ENCODE measurements at regions not wholly inside any gene's neighbourhood (a gene's known extent, or its start where the extent isn't known, plus 50 kb on each side); places are given as distances from the start of the nearest gene placed in this dataset.
A peak's percentile ranks its signal among the peaks of the same experiment; 100 is the strongest.
"Not testable (repeated sequence)": the region's sequence is repeated elsewhere in the genome, so short reads cannot be mapped to it uniquely, and the experiment has no call there.

DNA sequence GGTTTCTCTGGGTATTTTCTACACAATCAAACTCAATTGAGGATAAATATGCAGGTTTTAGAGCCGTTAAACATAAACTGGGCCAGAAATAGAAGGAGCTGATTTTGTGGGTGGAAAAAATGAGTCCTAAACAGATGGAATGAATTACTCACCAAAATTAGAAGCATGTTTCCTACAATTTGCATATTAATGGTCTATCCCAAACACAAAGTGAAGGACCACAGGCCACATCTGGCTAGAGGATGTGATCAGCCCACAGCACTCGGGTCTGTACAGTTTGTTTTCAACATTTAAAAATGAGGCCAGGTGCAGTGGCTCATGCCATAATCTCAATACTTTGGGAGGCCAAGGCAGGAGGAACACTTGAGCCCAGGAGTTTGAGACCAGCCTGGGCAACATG lies 296.3 kb downstream of the PREX1 start:
- H3K9me3 ChIP-seq (ENCODE audit: control insufficient read depth, low read depth, low read length): no peaks in the 10 kb centered on the region
- H3K36me3 ChIP-seq (ENCODE audit: control insufficient read depth, insufficient read depth, low read length): no peaks in the 10 kb centered on the region
- H3K4me1 ChIP-seq (ENCODE audit: control insufficient read depth, insufficient read depth, low read length): no peaks in the 10 kb centered on the region
- H3K27ac ChIP-seq (ENCODE audit: low read length): no peak overlapping the region
- H3K27me3 ChIP-seq (ENCODE audit: control insufficient read depth, insufficient read depth, low read length): peaks cover 4% of the 10 kb centered on the region
- no peak for DNase-seq
- H3K4me3 ChIP-seq (ENCODE audit: low read length): no peak overlapping the region
- no CpG with 5 or more reads among the region's 2 CpGs for WGBS (ENCODE audit: insufficient coverage, low lambda C conversion rate)

DNA sequence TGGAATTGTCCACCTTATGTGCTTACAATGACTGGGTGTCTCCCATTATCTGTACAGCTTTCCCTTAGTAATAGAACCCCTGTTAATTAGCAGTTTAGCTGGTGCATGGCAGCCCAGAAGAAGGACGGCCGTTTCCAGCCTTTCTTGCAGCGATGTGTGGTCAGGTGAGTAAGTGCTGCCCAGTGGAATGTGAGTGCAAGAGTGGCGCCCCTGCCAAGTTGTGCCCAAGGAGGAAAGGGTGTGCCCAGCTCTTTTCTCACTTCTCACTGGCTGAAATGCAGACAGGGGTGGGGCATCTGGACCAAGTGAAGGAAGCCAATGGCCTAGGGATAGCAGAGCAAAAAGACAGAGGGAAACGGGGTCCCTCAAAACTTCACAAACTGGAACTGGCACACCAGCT lies 296.8 kb downstream of the PREX1 start:
- no CpG with 5 or more reads among the region's 5 CpGs for WGBS (ENCODE audit: insufficient coverage, low lambda C conversion rate)
- H3K27ac ChIP-seq (ENCODE audit: low read length): no peak overlapping the region

GRCh38 chr20:48528346-48528745 lies 299.5 kb downstream of the PREX1 start:
- DNase-seq: no peak
- no peaks in the 10 kb centered on the region for H3K27me3 ChIP-seq (ENCODE audit: control insufficient read depth, insufficient read depth, low read length)
- no CpG with 5 or more reads among the region's 7 CpGs for WGBS (ENCODE audit: insufficient coverage, low lambda C conversion rate)
- no peak overlapping the region for H3K27ac ChIP-seq (ENCODE audit: low read length)
- H3K4me1 ChIP-seq (ENCODE audit: control insufficient read depth, insufficient read depth, low read length): no peaks in the 10 kb centered on the region
- no peaks in the 10 kb centered on the region for H3K9me3 ChIP-seq (ENCODE audit: control insufficient read depth, low read depth, low read length)
- H3K36me3 ChIP-seq (ENCODE audit: control insufficient read depth, insufficient read depth, low read length): no peaks in the 10 kb centered on the region
- H3K4me3 ChIP-seq (ENCODE audit: low read length): no peak overlapping the region

More for the DNA sequence above, 296.8 kb downstream of the PREX1 start:
- Histone ChIP-seq H3K27me3 (ENCODE audit: control insufficient read depth, insufficient read depth, low read length) (peaks cover 4% of the 10 kb centered on the region), H3K4me1 (ENCODE audit: control insufficient read depth, insufficient read depth, low read length) (no peaks in the 10 kb centered on the region), H3K36me3 (ENCODE audit: control insufficient read depth, insufficient read depth, low read length) (no peaks in the 10 kb centered on the region), H3K4me3 (ENCODE audit: low read length) (no peak overlapping the region), H3K9me3 (ENCODE audit: control insufficient read depth, low read depth, low read length) (no peaks in the 10 kb centered on the region)
- DNase-seq: no peak

DNA sequence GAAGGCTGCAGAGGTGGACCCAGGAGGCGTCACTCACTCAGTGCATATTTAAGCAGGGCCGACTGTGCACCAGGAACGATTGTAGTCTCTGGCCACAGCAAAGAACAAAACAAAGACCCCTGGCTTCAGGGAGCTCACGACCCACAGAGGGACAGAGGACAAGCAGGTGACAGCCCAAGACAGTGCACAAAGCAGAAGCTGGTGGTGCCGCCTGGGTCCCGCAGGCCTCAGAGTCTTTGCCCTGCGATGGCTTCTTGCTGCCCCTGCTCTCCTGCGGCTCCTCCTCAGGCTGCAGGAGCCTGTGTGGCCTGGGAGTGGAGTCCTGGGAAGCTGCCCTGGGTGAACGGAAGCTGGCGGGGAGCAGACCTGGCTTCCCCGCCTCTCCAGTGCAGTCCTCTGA lies 300.0 kb downstream of the PREX1 start:
- Histone ChIP-seq H3K4me3 (ENCODE audit: low read length) (no peak overlapping the region), H3K9me3 (ENCODE audit: control insufficient read depth, low read depth, low read length) (no peaks in the 10 kb centered on the region), H3K4me1 (ENCODE audit: control insufficient read depth, insufficient read depth, low read length) (no peaks in the 10 kb centered on the region), H3K36me3 (ENCODE audit: control insufficient read depth, insufficient read depth, low read length) (no peaks in the 10 kb centered on the region), H3K27ac (ENCODE audit: low read length) (no peak overlapping the region), H3K27me3 (ENCODE audit: control insufficient read depth, insufficient read depth, low read length) (no peaks in the 10 kb centered on the region)
- no peak for DNase-seq
- WGBS (ENCODE audit: insufficient coverage, low lambda C conversion rate): no CpG with 5 or more reads among the region's 11 CpGs

DNA sequence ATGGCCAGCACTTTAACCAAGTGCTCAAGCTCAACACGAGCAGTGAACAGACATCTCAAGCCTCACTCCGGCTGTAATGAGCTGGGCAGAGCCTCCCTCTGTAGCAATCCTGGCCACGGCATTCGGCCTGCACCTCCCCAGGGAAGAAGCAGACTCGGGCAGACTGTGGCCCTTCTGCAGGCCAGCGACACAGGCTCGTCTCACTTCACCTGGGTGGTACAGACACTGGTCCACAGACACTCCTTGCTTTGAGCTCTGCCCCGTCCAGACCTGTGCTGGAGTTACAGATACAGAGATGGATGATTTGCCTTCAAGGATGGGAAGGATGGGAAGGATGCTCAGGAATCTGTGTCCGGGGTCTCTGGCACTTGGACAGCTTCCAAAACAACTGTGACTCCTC lies 300.9 kb downstream of the PREX1 start:
- Histone ChIP-seq H3K27me3 (ENCODE audit: control insufficient read depth, insufficient read depth, low read length) (no peaks in the 10 kb centered on the region), H3K4me3 (ENCODE audit: low read length) (no peak overlapping the region), H3K4me1 (ENCODE audit: control insufficient read depth, insufficient read depth, low read length) (no peaks in the 10 kb centered on the region), H3K9me3 (ENCODE audit: control insufficient read depth, low read depth, low read length) (no peaks in the 10 kb centered on the region), H3K36me3 (ENCODE audit: control insufficient read depth, insufficient read depth, low read length) (no peaks in the 10 kb centered on the region), H3K27ac (ENCODE audit: low read length) (no peak overlapping the region)
- DNase-seq: no peak
- WGBS (ENCODE audit: insufficient coverage, low lambda C conversion rate): no CpG with 5 or more reads among the region's 9 CpGs

- Histone ChIP-seq H3K27ac (ENCODE audit: low read length) (no peak overlapping the region), H3K27me3 (ENCODE audit: control insufficient read depth, insufficient read depth, low read length) (no peaks in the 10 kb centered on the region), H3K9me3 (ENCODE audit: control insufficient read depth, low read depth, low read length) (no peaks in the 10 kb centered on the region), H3K4me1 (ENCODE audit: control insufficient read depth, insufficient read depth, low read length) (no peaks in the 10 kb centered on the region), H3K4me3 (ENCODE audit: low read length) (no peak overlapping the region), H3K36me3 (ENCODE audit: control insufficient read depth, insufficient read depth, low read length) (no peaks in the 10 kb centered on the region)
- DNase-seq: no peak
- WGBS (ENCODE audit: insufficient coverage, low lambda C conversion rate): no CpG with 5 or more reads among the region's 2 CpGs
Measured at GRCh38 chr20:48525400-48525799, 302.4 kb downstream of the PREX1 start.

- WGBS (ENCODE audit: insufficient coverage, low lambda C conversion rate): no CpG with 5 or more reads among the region's 5 CpGs
Measured at GRCh38 chr20:48524582-48524981, 303.2 kb downstream of the PREX1 start.

GRCh38 chr20:48523191-48523995 lies 304.4 kb downstream of the PREX1 start:
- peak; percentile 40 to 66 for DNase-seq
- Histone ChIP-seq H3K27me3 (ENCODE audit: control insufficient read depth, insufficient read depth, low read length) (no peaks in the 10 kb centered on the region), H3K4me1 (ENCODE audit: control insufficient read depth, insufficient read depth, low read length) (no peaks in the 10 kb centered on the region), H3K4me3 (ENCODE audit: low read length) (no peak overlapping the region), H3K9me3 (ENCODE audit: control insufficient read depth, low read depth, low read length) (no peaks in the 10 kb centered on the region), H3K36me3 (ENCODE audit: control insufficient read depth, insufficient read depth, low read length) (no peaks in the 10 kb centered on the region), H3K27ac (ENCODE audit: low read length) (no peak overlapping the region)
- WGBS (ENCODE audit: insufficient coverage, low lambda C conversion rate): no CpG with 5 or more reads among the region's 6 CpGs

More at GRCh38 chr20:48524582-48524981, 303.2 kb downstream of the PREX1 start:
- Histone ChIP-seq H3K9me3 (ENCODE audit: control insufficient read depth, low read depth, low read length) (no peaks in the 10 kb centered on the region), H3K4me3 (ENCODE audit: low read length) (no peak overlapping the region), H3K27ac (ENCODE audit: low read length) (no peak overlapping the region), H3K4me1 (ENCODE audit: control insufficient read depth, insufficient read depth, low read length) (no peaks in the 10 kb centered on the region), H3K36me3 (ENCODE audit: control insufficient read depth, insufficient read depth, low read length) (no peaks in the 10 kb centered on the region), H3K27me3 (ENCODE audit: control insufficient read depth, insufficient read depth, low read length) (no peaks in the 10 kb centered on the region)
- no peak for DNase-seq

DNA sequence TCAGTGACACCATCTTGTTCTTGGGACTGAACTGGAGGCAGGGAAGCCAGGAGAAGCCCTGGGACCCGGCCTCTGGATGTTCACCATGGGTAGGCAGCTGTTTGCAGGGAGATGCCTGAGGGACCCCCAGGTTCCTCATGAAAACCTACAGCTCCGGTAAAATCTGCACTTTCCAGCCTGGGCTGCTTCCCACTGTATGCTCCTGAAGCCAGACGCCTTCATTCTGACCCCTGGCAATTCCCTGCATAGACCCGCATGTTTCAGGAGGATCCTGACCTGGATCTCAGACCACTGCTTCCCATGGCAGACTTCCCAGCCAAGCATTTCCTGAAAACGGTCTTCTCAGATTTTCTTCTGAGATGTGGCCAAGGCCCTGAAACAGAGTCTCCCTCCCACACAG lies 306.7 kb downstream of the PREX1 start:
- WGBS (ENCODE audit: insufficient coverage, low lambda C conversion rate): no CpG with 5 or more reads among the region's 5 CpGs
- Histone ChIP-seq H3K4me1 (ENCODE audit: control insufficient read depth, insufficient read depth, low read length) (no peaks in the 10 kb centered on the region), H3K4me3 (ENCODE audit: low read length) (no peak overlapping the region), H3K9me3 (ENCODE audit: control insufficient read depth, low read depth, low read length) (no peaks in the 10 kb centered on the region), H3K27me3 (ENCODE audit: control insufficient read depth, insufficient read depth, low read length) (no peaks in the 10 kb centered on the region), H3K27ac (ENCODE audit: low read length) (no peak overlapping the region), H3K36me3 (ENCODE audit: control insufficient read depth, insufficient read depth, low read length) (no peaks in the 10 kb centered on the region)
- DNase-seq: no peak

- not testable (repeated sequence) for H3K36me3 ChIP-seq (ENCODE audit: control insufficient read depth, insufficient read depth, low read length); H3K27me3 ChIP-seq (ENCODE audit: control insufficient read depth, insufficient read depth, low read length); H3K9me3 ChIP-seq (ENCODE audit: control insufficient read depth, low read depth, low read length); H3K4me3 ChIP-seq (ENCODE audit: low read length); H3K4me1 ChIP-seq (ENCODE audit: control insufficient read depth, insufficient read depth, low read length); H3K27ac ChIP-seq (ENCODE audit: low read length)
- DNase-seq: peak; percentile 16 to 21
- WGBS (ENCODE audit: insufficient coverage, low lambda C conversion rate): no CpG with 5 or more reads among the region's 11 CpGs
Measured at GRCh38 chr20:48516196-48516595, 311.6 kb downstream of the PREX1 start.

GRCh38 chr20:48514577-48514976 lies 313.2 kb downstream of the PREX1 start:
- H3K4me1 ChIP-seq (ENCODE audit: control insufficient read depth, insufficient read depth, low read length); H3K27ac ChIP-seq (ENCODE audit: low read length); H3K36me3 ChIP-seq (ENCODE audit: control insufficient read depth, insufficient read depth, low read length); H3K4me3 ChIP-seq (ENCODE audit: low read length); DNase-seq; H3K27me3 ChIP-seq (ENCODE audit: control insufficient read depth, insufficient read depth, low read length); H3K9me3 ChIP-seq (ENCODE audit: control insufficient read depth, low read depth, low read length): not testable (repeated sequence)
- 71% methylated on average over 1 of the region's 12 CpGs for WGBS (ENCODE audit: insufficient coverage, low lambda C conversion rate)
